Prostate gland (tissue), 2 donors: ENCODE measurements at regions not wholly inside any gene's neighbourhood (a gene's known extent, or its start where the extent isn't known, plus 50 kb on each side); places are given as distances from the start of the nearest gene placed in this dataset.

Source experiments
- CTCF ChIP-seq, 4 experiments: fragments of 200-600 bp in 2 of 4; fragments of 450-650 bp in 2 of 4; sonication (generic) in 2 of 4; IDR thresholded peaks; 1 replicate in 3 of 4; 2 replicates in 1 of 4; pipeline ENCODE4 v1.5.1; 2016 to 2019; ENCODE audit warnings: antibody characterized with exemption in 4 of 4, mild to moderate bottlenecking in 2 of 4, moderate library complexity in 2 of 4
- POLR2A ChIP-seq: fragments of 450-650 bp; IDR thresholded peaks from one replicate; pipeline ENCODE4 v1.6.1; 2016; ENCODE audit warnings: antibody characterized with exemption, mild to moderate bottlenecking
- POLR2AphosphoS5 ChIP-seq: sonication (generic); formaldehyde crosslinking; IDR thresholded peaks from one replicate; pipeline ENCODE4 v1.6.1; 2017; ENCODE audit warnings: antibody characterized with exemption

GRCh38 chr21:21845901-21846300 lies 847.7 kb downstream of the NCAM2 start:
- no peak for TF ChIP-seq CTCF (IDR thresholded peaks at IDR 0.05)
- no peak for TF ChIP-seq POLR2AphosphoS5
- no peak for TF ChIP-seq POLR2A
